ENCODE measurements at regions not wholly inside any gene's neighbourhood (a gene's known extent, or its start where the extent isn't known, plus 50 kb on each side); places are given as distances from the start of the nearest gene placed in this dataset.
A peak's percentile ranks its signal among the peaks of the same experiment; 100 is the strongest.
"Not testable (repeated sequence)": the region's sequence is repeated elsewhere in the genome, so short reads cannot be mapped to it uniquely, and the experiment has no call there.

DNA sequence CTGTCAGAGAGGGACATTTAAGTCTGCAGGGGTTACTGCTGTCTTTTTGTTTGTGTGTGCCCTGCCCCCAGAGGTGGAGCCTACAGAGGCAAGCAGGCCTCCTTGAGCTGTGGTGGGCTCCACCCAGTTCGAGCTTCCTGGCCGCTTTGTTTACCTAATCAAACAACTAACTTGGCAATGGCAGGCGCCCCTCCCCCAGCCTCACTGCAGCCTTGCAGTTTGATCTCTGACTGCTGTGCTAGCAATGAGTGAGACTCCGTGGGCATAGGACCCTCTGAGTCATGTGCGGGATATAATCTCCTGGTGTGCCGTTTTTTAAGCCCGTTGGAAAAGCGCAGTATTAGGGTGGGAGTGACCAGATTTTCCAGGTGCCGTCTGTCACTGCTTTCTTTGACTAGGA lies 216.8 kb upstream of the CDKN2B start:
- not testable (repeated sequence) for DNase-seq

DNA sequence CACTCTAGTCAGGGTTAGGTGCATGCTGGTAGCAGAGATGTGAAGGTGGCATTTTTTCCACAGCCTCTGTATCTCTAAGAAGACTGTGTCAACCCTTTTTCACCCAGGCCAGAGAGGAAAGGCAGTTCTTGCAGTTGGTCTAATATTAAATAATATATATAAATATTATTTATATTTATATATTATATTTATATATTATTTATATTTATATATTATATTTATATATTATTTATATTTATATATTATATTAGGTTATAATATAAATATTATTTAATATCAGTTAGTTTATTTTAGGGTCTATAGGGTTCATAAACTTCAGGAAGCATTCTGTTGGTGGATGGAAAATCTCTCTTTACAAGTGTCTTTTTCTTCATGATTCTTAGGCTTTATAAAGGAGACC lies 218.6 kb upstream of the DMRTA1 start:
- DNase-seq: no peak

DNA sequence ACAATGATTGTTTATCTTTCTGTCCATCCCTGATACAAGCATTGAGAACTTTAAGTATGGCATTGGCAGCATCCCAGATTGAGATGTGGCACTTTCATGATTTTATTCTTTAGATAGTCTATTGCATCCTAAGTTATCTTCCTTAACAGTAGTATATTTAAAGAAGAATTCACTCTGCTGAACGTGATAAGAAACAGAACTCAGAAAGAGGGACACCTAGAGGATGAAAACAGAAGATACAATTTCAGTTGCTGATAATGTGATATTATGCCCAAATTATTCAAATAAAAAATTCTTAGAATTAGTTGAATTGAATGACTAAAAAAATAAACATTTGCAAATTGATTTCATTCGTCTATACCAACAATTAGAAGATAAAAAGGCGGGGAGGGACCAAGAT lies 218.1 kb upstream of the DMRTA1 start:
- no peak for DNase-seq

DNA sequence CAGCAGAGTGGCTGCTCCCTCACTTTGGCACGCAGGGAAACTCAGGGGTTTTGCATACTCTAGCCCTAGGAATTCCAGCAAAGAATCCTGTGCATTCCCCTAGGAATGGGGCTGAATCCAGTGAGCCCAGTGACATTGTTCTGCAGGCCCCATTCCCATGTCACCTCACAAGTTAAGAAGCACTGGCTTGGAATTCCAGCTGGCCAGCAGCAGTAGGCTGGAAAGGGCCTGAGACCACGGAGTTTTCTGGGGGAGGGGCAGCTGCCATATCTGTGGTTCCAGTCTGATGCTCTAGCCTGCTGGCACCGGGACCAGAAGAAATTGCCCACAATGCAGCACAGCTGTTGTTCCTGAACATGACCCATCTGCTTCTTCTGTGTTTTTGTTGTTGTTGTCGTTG lies 217.6 kb upstream of the DMRTA1 start:
- no peak for DNase-seq

DNA sequence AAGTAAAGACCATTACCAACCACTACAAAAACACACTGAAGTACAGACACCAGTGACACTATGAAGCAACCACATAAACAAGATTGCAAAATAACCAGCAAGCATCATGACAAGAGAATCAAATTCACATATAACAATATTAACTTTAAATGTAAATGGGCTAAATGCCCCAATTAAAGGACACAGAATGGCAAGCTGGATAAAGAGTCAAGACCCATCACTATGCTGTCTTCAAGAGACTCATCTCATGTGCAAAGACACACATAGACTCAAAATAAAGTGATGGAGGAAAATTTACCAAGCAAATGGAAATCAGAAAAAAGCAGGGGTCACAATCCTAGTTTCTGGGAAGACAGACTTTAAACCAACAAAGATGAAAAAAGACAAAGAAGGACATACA lies 215.3 kb upstream of the DMRTA1 start:
- DNase-seq: not testable (repeated sequence)

DNA sequence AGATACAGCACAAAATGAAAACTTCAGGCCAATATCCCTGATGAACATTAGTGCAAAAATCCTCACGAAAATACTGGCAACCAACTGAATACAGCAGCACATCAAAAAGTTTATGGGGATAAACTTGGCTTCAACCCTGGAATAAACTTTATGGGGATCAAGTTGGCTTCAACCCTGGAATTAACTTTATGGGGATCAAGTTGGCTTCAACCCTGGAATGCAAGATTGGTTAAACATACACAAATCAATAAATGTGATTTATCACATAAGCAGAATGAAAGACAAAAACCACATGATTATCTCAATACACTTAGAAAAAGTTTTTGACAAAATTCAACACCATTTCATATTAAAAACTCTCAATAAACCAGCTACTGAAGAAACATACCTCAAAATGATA lies 213.7 kb upstream of the DMRTA1 start:
- no peak for DNase-seq

DNA sequence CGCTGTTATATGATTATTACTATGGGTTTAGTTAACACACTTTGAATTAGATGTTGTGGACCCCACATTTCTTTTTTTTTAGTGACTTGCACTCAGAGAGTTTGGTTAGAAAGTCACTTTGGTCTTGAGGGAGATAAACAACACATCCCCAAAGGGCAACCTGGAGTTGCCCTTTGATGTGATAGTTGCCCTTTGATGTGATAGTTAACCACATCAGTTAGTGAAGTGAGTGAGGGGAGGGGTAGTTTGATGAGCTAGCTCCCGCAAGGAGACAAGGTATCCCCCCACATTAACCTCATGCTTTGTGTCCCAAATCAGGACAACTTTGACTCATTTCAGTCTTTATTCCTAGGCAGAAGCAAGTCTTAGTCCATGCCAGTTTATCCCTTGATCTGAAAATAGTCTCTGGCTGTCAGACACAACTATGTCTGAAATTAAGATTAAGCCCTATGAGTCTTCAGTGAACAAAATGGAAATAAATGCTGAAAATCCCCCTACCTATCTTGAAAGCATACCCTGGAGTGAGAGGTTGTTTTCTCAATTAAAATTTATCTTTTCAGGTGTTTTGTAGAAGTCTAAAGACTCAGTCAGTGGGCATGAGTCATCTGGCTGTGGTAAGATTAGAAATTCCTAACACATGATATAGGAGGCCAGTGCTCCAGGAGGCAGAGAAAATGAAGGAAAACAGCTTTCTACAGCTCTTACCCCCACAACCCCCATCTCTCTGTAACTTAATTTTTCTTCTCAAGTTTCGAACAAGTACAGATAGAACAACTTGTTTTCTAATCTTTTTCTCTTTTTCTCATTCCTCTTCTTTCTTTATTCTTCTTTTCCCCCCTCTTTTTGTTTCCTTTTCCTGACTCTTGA lies 208.9 kb upstream of the DMRTA1 start:
- DNase-seq: no peak

DNA sequence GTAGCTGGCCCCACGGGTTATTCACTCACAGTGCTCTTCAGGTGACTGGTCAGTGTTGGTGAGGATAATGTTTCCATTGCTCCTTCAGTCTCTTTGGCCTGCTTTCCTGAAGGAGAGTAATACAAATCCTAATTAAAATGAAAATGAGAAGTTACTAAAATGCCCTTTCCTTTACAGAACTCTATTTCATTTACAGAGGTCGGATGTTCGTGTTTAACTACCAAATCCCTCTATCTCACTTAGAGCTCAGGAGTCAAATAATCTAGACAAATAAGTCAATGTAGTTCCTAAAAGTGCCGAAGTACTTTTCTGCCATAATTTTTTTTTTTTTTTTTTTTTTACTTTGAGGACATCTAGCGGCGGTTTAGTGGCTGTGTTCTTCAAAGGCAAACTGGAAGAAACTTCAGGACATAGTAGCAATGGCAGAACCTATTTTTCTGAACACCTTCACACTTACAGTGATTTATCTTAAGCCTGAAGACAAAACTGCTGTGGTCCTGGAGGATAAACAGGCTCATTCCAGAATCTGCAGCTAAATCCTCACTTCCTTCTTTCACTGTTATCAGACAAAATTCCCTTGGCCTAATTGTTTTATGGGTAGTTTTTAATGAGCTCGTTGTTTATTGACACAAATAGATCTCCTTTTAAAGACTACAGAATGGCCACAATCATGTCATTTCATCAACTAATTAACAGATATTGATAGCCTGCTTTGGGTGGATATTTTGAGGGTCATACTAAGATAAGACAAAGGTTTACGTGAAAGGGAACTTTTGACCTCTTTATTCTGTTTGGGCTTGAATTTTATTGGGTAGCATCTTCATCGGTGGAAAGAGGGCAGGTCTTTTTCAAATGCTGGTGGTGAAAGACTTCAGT lies 207.6 kb upstream of the DMRTA1 start:
- DNase-seq: peak; percentile 3

DNA sequence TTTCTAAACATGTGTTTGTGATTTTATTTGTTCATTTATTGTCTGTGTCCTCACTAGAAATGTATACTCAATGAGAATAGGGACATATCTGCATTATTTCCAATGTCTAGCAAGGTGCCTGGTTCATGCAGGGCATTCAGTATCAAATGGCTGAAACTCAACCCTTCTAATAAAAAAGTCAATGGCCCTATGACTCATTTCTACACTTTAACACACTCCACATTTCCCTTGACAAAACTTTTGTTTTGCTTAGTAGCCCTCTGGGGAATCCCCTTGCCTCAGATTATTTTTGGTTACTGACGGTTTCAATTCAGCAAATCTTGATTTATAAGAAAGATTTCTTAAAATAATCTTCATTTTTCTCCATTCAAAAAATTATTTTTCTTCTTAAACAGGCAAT lies 206.0 kb upstream of the DMRTA1 start:
- no peak for DNase-seq

DNA sequence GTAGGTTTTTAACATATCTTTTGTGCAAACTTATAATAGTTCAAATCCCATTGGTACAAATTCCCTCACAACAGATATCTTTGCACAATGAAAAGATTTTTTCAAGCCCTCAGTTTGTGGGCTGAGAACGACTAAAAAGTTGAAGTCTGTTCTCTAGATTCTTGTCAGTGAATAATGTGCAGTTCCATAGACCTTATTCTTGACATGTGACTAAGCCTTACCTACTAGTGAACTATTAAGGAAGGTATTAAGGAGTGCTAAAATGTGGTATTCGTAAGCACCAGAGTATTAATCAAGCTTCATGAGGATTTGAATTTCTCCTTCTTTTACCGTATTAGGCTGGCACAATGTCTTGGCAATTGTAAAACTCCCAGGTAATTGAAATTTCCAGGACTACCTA lies 205.6 kb upstream of the DMRTA1 start:
- DNase-seq: no peak

DNA sequence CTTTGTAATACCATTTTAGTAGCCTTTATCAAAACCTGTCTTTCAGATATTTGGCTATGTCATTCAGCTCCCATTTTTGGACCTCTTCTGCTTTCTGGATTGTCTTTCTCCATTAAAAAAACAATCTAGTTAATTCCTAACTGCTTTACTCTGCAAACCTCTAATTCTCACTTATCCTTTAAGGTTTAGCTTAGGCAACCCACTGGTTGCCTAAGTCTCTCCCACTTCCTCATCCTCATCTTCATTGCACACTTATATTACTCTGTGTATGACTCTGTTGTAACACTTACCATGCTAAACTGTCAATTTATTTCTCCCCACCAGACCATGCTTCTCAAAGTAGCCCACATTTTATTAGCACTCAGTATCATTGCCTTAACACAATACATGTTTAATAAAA lies 205.0 kb upstream of the DMRTA1 start:
- DNase-seq: no peak

DNA sequence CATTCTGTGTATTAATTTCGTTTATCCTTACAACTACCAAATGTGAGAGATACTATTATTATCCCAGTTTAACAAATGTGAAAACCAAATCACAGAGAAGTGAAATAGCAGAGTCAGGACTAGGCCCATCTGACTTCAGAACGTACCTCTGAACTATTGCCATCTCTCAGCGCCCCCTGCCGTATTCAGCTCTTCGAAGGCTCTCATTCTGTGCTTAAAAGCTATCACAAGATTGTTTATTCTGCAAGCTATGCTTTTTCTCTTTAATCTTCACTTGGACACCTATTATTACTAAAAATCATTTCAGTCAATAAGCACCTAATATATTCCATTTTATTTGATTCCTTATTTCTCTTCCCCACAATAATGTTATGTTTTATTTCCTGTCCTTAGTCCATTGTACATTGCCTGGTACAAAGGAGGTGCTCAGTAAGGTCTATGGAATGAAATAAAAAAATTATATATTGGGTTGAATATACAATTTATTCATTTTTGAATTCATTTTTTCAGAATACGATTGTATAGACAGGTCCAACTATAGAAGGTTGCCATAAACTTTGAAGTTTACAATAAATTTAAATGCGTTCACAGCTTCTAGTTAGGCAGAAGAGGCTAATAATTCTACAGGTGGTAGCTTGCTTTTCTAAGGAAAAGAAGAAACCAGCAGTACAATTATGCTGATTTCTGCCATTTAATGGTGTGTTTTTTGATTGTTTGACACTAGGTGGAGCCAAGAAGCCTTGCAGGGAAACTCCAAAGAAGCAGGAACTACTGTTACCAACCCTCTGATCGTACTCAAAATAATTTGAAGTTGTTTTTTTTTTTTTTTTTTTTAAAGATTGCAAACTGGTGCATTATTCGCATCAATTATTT lies 202.2 kb upstream of the DMRTA1 start:
- DNase-seq: peak; percentile 19

DNA sequence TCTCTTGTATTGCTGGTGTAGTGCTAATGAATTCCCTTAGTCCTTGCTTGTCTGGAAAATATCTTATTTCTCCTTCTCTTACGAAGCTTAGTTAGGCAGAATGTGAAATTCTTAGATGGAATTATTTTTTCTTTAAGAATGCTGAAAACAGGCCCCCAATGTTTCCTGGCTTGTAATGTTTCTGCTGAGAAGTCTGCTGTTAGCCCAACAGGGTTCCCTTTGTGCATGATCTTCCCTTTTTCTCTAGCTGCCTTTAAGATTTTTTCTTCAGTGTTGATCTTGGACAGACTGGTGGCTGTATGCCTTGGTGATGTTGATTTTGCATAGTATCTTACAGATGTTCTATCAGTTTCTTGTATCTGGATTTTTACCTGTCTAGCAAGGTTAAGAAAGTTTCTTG lies 191.3 kb upstream of the DMRTA1 start:
- no peak for DNase-seq

DNA sequence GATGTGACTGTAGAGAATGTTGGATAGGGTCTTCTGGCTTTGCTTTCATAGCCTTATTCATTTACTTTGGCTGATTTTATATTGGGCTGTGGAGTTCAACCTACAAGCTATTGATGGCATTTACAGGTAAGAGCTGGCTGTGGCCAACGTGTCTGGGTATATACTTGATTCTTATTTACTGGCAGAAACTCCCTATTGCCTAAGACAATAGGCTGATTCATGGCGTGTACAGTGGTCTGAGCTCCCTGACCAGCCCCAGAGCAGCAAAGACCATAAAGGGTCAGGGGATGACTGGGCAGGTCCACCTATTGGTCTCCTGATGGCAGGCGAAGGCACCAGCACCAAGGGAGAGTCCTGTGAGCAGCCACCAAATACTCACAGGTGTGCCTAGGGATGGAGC lies 190.2 kb upstream of the DMRTA1 start:
- DNase-seq: no peak

DNA sequence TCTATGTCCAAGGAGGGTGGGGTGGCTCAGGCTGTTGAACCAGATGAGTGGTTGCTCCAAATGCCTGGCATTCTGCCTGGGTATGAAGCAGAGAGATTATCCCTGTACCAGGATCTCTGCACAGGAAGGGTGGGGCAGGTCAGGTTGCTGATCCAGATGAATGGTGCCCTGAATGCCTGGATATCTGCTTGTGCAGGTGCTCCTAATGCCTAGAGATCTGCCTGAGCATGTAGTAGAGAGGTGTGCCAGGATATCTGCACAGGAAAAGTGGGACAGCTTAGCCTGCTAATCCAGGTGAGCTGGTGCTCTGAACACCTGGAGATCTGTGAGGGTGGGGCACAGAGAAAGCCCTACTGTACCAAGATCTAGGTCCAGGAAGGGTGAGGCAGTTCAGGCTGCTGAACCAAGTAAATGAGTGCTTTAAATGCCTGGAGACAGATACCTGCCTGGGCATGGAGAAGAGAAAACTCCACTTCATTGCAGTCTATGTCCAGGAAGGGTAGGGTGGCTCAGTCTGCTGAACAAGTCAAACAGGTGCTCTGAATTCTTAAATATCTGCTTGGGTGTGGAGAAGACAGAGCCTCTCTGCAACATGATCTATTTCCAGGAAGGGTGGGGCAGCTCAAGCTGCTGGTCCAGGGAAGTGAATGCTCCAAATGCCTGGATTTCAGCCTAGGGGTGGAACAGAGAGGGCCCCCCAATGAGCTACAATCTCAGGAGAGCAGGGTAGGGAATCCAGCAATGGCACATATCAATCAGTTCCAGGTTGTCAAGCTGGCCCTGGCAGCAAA lies 189.4 kb upstream of the DMRTA1 start:
- no peak for DNase-seq

DNA sequence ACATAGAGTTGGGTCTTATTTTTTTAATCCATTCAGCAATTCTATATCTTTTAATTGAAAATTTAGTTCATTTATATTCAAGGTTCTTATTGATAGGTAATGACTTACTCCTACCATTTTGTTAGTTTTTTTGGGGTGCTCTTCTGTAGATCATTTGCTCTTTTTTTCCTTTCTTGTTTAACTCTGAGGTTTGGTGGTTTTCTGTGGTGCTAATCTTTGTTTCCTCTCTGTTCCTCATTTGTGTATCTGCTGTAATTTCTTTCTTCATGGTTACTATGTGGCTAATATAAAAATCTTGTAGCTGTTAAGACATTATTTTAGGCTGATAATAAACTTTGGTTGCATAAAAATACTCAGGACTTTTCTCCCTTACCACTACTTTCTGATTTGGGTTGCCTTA lies 181.6 kb upstream of the DMRTA1 start:
- no peak for DNase-seq

DNA sequence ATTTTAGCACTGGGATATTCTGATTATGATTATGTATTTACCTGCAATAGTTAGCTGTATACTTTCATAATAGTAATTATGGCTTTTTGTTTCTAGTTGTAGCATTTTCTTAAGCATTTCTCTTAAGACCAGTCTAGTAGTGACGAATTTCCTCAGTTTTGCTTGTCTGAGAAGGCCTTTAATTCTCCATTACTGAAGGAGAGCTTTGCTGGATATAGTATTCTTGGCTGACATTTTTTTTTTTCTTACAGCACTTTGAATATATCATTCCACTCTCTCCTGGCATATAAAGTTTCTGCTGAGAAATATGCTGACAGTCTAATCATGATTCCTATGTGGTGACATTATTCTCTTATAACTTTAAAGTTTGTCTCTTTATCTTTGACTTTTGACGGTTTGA lies 181.1 kb upstream of the DMRTA1 start:
- DNase-seq: no peak

DNA sequence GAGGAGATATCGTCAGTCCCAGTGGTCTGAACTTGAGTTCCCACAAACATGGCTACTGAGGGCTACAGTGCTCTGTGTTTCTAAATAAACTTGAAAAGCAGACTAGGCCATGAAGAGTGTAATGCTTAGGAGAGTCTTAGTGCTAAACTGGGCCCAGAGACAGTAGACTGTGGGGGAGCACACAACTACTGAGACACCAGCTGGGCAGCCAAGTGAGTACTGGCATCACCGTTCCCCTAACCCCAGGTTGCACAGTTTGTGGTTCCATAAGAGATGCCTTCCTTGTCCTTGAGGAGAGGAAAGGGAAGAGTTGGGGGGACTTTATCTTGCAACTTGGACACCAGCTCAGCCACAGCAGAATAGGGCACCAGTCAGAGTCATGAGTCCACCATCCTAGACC lies 172.1 kb upstream of the DMRTA1 start:
- DNase-seq: no peak

DNA sequence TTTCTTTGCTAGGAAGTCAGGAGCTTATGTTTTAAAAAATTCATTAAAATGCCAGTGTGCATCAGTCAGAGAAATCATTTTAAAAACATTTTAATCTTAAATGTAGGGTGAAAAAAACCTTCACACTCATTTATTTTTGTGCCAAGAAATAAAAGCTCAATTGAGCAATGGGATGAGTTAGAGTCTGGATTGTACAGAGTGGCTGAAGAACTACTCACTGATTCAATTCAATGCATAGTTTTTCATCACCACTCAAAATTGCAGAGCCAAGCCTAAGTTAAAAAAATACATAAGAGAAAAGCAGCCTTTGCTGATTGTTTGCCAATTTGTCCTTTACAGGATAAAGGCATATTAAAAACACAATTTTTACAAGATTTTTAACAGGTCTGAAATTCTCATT lies 168.2 kb upstream of the DMRTA1 start:
- no peak for DNase-seq

DNA sequence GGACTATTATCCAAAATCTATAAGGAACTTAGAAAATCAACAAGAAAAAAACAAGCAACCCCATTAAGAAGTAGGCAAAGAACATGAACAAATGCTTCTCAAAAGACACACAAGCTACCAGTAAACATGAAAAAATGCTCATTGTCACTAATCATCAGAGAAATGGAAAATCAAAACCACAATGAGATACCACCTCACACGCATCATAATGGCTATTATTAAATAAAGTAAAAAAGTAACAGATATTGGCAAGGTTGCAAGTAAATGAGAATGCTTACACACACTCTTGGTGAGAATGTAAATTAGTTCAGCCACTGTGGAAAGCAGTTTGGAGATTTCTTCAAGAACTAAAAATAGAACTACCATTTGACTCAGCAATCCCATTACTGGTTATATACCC lies 167.0 kb upstream of the DMRTA1 start:
- no peak for DNase-seq

DNA sequence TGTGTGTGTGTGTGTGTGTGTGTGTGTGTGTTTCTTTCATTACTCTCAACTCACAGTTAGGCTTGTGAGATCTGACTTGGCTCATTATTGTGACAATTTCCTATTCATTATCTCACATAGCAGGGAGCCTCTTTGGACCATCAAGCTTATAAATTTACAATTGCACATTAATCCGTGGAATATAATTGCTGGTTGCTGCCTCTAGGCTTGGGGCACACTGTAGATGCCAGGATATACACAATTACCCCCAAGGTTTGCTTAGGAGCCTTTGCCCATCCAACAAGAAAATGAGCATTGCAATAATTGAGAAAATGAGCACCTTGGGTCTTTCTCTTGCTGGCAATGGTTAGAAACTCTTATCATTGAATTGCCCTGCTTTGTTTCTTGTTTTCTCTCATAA lies 161.6 kb upstream of the DMRTA1 start:
- DNase-seq: no peak

DNA sequence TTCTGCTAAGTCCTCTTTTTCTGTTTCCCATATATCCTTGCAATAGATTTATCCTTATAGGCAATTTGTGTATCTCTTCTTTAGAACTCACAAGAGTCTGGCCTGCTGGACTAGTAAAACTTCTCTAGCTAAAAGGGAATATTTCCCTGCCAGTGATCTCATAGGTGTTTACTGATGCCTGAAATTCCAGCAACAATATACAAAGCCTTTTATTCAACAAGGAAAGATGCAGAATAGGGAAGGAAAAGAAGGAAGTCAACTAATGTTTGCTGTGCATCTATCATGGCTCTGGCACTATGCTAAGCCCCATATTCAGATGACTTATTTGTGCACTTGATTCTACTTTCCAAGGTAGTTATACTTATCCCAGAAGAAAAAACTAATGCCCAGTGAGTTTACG lies 160.0 kb upstream of the DMRTA1 start:
- no peak for DNase-seq

Measured in NCI-H2029 (cell line).